ENCODE measurements at regions not wholly inside any gene's neighbourhood (a gene's known extent, or its start where the extent isn't known, plus 50 kb on each side); places are given as distances from the start of the nearest gene placed in this dataset.

DNA sequence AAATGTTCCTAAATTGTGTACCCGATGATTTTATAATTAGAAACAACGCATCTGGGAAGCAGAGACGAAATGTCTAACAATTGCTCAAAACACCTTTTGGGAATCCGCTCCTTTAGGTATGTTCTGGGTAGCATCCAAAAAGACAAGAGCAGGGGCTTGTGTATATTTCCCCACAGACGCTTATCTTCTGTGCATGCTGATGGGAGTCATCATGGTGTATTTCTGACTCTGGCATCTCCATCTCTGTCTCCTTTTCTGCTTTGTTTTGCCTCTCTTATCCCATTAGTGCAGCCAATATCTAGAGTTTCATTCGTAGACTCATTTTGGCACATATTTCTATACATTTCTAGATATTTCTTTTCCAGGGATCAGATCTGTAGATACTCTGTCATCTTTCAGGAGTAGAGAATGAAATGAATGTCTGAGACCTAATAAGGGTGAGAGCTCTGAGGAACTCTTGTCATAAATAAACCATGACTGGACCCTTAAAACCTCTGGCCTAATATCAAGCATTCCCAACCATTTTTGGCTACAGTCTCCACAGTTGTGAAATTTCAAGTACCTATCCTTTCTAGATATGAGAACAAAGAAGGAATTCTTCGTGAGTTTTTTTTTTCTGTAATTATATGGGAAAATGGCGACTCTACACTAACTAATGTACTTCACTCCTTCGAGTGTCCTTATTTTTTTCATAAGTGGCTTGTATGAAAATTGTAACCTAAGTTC, 508.2 kb downstream of the ACTL7B start:
- H3K27ac Mint-ChIP-seq: no peak overlapping the region
- H3K4me3 Mint-ChIP-seq: no peak overlapping the region
- peaks cover 4% of the 10 kb centered on the region for H3K9me3 Mint-ChIP-seq

DNA sequence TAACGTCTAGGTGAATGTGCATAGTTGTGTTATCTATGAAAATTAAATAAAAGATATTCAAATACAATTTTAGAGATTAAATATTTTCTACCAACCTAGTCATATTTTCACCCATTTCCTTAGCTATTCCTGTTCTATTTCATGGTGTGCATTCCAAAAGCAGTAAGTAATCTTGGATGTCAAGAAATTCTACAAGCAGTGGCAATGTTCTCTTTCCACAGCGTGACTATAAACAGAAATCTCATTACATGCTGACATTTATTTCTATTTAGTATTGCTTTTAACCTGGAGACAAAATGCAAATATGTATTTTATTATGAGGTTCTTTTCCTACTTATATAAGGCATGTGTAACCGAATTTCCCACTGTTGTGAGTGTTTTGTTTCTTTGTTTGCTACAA, 510.0 kb downstream of the ACTL7B start:
- H3K4me1 Mint-ChIP-seq: no peaks in the 10 kb centered on the region
- no peaks in the 10 kb centered on the region for H3K27me3 Mint-ChIP-seq
- no peaks in the 10 kb centered on the region for H3K9me3 Mint-ChIP-seq
- H3K4me3 Mint-ChIP-seq: no peak overlapping the region
- H3K36me3 Mint-ChIP-seq: no peaks in the 10 kb centered on the region
- H3K27ac Mint-ChIP-seq: no peak overlapping the region

More for the DNA sequence above, 508.2 kb downstream of the ACTL7B start:
- H3K27me3 Mint-ChIP-seq: no peaks in the 10 kb centered on the region
- H3K36me3 Mint-ChIP-seq: no peaks in the 10 kb centered on the region
- no peaks in the 10 kb centered on the region for H3K4me1 Mint-ChIP-seq

DNA sequence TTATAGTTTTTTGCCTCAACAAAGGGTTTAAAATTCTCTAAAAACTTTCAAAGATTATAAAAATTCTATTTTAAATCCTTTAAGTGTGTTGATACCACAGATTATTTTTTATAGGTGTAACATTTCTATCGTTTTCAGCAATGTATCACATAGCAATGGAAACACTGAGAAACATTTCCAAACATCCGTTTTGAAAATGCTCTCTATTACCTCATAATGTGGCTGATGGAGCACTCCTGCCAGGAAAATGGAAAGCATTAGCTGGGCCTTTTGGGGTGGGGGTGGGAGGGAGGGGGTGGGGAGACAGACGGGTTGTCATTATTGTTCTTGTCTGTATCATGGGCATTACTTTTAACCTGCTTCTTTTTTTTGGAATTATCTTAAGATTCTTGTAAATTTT, 516.5 kb downstream of the ACTL7B start:
- Mint-ChIP-seq H3K27me3 (no peaks in the 10 kb centered on the region), H3K9me3 (no peaks in the 10 kb centered on the region), H3K27ac (no peak overlapping the region), H3K4me1 (no peaks in the 10 kb centered on the region), H3K36me3 (no peaks in the 10 kb centered on the region), H3K4me3 (no peak overlapping the region)

DNA sequence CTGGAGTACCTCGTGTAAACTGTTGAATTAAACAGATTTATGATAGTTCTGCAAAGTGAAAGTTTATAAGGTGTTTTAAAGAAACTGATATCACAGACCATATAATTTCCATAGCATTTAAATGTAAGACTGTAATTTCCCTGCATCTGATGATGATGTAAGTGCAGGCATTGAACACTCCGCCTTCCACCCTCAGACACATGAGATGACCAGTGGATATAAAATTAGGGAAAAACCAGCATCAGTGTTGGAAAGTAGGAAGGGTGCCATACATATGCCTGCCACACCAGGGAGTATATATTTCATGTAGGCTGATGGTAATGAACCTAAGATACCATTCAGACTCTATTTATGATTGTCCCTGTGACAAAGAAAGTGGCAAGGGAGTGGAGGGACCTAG, 519.2 kb downstream of the ACTL7B start:
- Mint-ChIP-seq H3K4me3 (no peak overlapping the region), H3K27me3 (no peaks in the 10 kb centered on the region), H3K4me1 (no peaks in the 10 kb centered on the region), H3K27ac (no peak overlapping the region), H3K36me3 (no peaks in the 10 kb centered on the region), H3K9me3 (peaks cover 3% of the 10 kb centered on the region)

DNA sequence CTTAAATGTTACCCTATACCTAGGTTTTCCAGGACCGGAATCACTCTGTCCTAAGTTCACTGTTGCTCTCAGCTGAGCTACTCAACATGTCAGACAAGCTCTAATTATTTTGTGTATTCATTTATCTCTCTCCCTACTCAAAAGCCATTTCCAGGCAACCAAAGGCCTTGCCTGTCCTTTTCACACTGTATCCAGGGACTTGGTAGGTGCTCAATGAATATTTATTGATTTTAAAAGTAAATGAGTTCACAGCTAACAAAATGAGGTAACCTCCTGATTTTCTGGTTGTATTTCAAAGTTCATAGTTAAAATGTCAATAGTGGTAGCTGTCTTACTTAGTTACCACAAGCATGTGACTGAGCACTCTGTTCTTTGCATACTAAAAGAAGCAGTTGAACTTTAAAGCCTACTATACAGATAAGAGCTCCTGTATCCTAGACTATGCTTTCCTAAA, 522.2 kb downstream of the ACTL7B start:
- H3K27me3 Mint-ChIP-seq: no peaks in the 10 kb centered on the region
- H3K4me3 Mint-ChIP-seq: no peak overlapping the region
- no peak overlapping the region for H3K27ac Mint-ChIP-seq
- H3K9me3 Mint-ChIP-seq: peaks cover 15% of the 10 kb centered on the region
- no peaks in the 10 kb centered on the region for H3K4me1 Mint-ChIP-seq
- no peaks in the 10 kb centered on the region for H3K36me3 Mint-ChIP-seq

DNA sequence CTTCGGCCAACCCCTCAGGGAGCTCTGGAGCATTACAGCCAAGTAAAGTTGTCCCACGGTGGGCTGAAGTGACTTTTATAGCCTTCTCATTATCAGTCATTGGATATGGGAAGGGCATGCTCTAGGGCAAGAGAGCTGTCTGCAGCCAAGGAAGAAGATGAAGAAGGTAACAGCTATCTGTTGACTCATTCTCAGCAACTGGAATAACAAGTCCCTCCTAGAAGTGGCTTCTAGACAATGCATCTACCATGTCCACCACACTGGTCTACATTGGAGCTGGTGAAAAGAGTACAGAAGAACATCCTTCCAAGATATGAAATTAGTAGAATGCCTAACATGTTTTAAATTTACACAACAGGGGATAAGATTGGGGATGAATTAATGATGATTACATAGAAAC, 524.2 kb downstream of the ACTL7B start:
- Mint-ChIP-seq H3K4me1 (no peaks in the 10 kb centered on the region), H3K27me3 (no peaks in the 10 kb centered on the region), H3K9me3 (peaks cover 25% of the 10 kb centered on the region), H3K4me3 (no peak overlapping the region), H3K36me3 (no peaks in the 10 kb centered on the region), H3K27ac (no peak overlapping the region)

DNA sequence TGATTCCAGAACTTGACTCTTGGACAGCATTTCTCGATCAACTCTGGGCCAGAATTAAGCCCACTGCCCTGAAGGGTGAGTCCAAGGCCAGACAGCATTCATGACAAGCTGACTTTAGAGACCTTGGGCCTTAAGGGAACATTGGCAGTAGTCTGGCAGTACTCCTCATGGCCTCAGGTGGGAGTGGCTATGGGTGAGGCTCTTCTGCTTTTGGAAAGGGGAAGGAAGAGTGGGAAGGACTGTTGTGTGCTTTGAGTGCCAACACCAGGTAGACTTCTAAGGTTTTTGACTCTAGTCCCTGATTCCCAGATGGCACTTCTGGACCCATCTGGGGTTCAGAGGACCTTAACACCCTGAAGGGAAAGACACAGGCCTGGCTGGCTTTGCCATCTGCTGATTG, 530.4 kb downstream of the ACTL7B start:
- Mint-ChIP-seq H3K27me3 (no peaks in the 10 kb centered on the region), H3K36me3 (no peaks in the 10 kb centered on the region), H3K4me3 (no peak overlapping the region), H3K4me1 (no peaks in the 10 kb centered on the region), H3K27ac (no peak overlapping the region), H3K9me3 (peaks cover 20% of the 10 kb centered on the region)

DNA sequence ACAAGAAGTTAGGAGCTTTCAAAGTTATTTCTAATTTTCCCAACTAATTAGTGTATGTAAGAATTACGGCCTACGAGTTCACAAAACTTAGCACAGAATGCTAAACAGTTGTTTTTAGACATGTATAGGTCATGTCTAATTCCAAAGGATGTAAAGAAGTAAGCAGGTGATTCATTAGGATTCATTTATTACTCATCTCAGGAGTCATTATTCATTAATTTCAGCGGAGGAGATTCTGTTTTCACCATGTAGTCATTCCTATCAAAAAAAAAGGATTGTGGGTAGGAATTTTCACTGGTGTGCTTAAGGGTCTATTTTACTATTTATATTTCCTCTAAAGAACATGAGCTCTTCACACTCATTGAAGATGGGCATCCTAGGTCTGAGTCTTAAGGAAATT, 532.2 kb downstream of the ACTL7B start:
- no peaks in the 10 kb centered on the region for H3K36me3 Mint-ChIP-seq
- no peak overlapping the region for H3K27ac Mint-ChIP-seq
- no peaks in the 10 kb centered on the region for H3K4me1 Mint-ChIP-seq
- H3K27me3 Mint-ChIP-seq: no peaks in the 10 kb centered on the region
- no peak overlapping the region for H3K4me3 Mint-ChIP-seq
- H3K9me3 Mint-ChIP-seq: peaks cover 15% of the 10 kb centered on the region

DNA sequence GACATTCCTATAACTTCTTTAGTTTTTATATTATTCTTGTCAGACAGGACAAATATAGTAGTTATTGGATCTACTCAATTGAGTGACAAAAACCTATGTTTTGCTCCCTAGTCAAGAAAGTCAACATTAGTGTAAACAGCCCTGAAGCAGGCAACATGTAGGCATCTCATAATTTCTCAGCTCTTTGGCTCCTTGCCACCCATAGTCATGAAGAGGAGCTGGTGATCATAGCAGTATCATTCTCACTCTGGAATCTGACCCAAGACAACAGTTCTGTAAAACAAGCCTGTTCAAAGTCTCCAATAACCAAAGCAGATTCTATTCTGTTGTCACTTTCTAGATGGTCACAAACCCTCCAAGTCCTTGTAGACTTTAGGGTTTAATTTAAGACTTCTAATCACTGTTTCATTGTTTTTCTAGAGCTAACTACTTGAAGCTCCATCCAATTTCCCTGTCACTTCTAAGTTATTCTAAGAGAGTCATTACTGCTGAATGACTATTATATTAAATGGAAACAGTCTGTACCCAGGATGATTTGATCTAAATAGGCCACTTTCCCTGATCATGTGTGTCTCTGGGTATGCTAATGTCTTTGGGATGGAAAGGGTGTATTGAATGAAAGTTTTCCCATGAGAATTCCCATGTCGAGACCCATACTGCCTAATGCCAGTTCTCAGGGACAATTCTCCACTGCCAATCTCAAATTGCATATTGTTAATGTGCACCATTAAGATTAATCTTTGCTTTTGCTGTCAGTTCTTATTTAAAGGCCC, 533.3 kb downstream of the ACTL7B start:
- Mint-ChIP-seq H3K27me3 (no peaks in the 10 kb centered on the region), H3K9me3 (peaks cover 11% of the 10 kb centered on the region), H3K4me1 (no peaks in the 10 kb centered on the region), H3K36me3 (no peaks in the 10 kb centered on the region), H3K27ac (no peak overlapping the region), H3K4me3 (no peak overlapping the region)

DNA sequence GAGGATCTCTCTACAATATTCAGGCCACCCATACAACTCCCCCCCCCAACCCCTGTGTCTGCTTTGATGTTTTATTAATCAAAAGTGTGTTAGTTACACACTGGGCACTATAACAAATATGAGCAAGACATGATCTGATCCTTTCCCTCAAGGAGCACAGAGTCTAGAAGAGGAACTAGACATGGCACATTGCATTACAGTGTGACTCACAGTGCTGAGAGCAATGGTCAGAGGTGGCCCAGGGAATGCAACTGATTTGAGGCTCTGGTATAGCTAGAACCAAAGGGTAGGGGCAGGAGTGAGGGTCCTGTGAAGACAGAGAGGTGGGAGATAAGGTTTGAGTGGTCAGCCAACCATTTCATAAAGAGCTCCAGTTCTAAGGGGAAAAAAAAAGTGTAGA, 539.2 kb downstream of the ACTL7B start:
- H3K36me3 Mint-ChIP-seq: no peaks in the 10 kb centered on the region
- H3K4me3 Mint-ChIP-seq: no peak overlapping the region
- H3K27ac Mint-ChIP-seq: no peak overlapping the region
- no peaks in the 10 kb centered on the region for H3K9me3 Mint-ChIP-seq
- H3K27me3 Mint-ChIP-seq: no peaks in the 10 kb centered on the region
- H3K4me1 Mint-ChIP-seq: no peaks in the 10 kb centered on the region

DNA sequence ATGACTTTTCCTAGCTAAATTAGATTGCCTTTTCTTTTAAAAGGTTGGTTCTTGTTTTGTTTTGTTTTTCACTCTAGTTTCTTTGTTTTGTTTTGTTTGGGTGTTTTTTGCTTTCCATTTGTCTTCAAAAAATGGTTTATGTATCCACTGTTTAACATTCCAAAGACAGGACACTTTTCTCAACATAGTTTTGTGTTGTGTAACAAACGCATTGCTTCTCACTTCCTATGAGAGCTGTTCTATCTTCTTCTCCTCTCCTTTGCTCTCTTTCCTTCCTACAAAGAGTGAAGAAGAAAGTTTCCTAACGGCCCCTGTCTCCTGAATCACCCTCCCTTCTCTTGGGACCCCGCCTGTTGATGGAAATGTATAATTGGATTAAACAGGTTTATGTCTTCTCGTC, 539.7 kb downstream of the ACTL7B start:
- Mint-ChIP-seq H3K27me3 (no peaks in the 10 kb centered on the region), H3K27ac (no peak overlapping the region), H3K4me1 (no peaks in the 10 kb centered on the region), H3K9me3 (no peaks in the 10 kb centered on the region), H3K36me3 (no peaks in the 10 kb centered on the region), H3K4me3 (no peak overlapping the region)

DNA sequence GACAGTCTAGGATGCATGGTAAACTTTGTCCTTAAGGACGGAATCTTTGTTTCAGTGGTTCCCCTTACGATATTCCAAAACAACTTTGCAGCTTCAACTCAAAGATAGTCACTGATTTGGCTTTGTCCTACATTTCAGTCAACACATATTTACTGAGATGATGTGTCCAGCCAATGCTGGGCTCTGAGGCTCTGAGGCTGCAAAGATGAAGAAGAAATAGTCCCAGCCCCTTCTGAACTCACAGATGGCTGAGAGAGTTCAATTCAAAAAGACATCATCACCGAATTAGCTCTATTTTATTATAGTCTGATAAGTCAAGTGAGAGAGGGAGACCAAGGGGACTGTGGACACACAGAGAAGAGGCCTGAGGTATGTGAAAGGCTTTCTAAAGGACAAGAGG, 544.0 kb downstream of the ACTL7B start:
- H3K27ac Mint-ChIP-seq: no peak overlapping the region
- no peaks in the 10 kb centered on the region for H3K27me3 Mint-ChIP-seq
- no peaks in the 10 kb centered on the region for H3K9me3 Mint-ChIP-seq
- H3K36me3 Mint-ChIP-seq: no peaks in the 10 kb centered on the region
- H3K4me1 Mint-ChIP-seq: no peaks in the 10 kb centered on the region
- no peak overlapping the region for H3K4me3 Mint-ChIP-seq

DNA sequence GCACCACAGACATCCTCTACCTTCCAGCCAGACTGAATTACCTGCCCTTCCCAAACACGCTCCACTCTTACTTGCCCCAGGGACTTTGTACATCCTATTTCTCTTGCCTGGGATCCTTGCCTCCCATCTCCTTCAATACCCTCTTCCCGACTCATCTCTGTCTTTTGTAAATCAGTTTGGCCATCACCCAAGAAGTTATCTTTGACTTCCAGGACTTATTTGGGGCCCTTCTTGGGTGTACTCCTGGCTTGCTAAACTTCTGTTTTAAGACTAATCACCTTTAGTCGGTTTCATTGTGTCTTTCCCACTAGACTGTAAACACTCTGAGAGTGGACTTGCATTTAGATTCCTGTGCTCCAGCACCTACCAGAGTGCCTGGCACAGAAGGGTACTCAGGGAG, 545.6 kb downstream of the ACTL7B start:
- H3K27me3 Mint-ChIP-seq: no peaks in the 10 kb centered on the region
- H3K36me3 Mint-ChIP-seq: no peaks in the 10 kb centered on the region
- H3K27ac Mint-ChIP-seq: no peak overlapping the region
- H3K9me3 Mint-ChIP-seq: no peaks in the 10 kb centered on the region
- no peak overlapping the region for H3K4me3 Mint-ChIP-seq
- H3K4me1 Mint-ChIP-seq: no peaks in the 10 kb centered on the region

DNA sequence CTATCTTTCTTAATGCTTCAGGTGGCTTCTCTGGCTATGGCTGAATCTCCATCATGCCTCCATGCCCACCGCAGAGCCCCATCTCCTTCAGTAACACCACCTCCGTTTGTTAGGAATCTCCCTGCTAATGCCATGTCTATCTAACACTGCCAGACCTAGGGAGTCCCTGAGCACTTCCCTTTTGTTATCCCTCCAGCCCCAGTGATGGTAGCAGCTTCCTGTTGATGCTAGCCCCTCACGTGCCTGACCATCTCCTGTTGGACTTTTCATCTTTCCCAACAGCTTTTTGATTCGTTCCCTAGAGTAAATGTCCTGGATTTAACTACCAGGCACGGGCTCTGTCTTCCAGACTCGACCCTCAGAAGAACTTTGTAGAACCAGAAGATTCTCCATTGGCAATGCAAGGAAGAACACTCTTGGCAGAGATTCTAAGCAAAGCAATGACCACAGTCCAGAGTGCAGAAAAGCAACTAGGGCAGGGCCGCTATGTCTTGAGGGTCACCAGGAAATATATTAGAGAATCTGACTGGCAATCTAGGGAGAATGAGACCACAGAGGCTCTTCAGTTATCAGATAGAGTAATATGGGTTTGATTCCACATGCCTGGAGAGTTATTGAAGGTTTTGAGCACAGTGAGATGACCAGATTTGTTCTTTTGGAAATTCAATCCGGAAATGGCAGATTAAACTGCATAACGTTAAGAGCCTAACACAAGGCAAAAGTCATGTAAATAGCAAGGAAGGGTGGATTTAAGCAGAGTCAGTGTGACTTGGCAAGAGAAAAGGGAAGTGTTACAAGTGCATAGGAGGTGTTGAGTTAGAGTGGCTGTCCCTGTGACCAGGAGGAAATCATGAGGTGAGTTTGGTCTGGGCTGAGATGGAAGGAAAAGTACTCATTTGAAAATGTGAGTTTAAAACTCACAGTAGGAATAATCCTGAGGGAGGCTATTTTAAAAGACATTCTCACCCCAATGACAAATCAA, 555.2 kb downstream of the ACTL7B start:
- Mint-ChIP-seq H3K9me3 (peaks cover 4% of the 10 kb centered on the region), H3K36me3 (no peaks in the 10 kb centered on the region), H3K27me3 (no peaks in the 10 kb centered on the region), H3K27ac (no peak overlapping the region), H3K4me3 (no peak overlapping the region), H3K4me1 (no peaks in the 10 kb centered on the region)

DNA sequence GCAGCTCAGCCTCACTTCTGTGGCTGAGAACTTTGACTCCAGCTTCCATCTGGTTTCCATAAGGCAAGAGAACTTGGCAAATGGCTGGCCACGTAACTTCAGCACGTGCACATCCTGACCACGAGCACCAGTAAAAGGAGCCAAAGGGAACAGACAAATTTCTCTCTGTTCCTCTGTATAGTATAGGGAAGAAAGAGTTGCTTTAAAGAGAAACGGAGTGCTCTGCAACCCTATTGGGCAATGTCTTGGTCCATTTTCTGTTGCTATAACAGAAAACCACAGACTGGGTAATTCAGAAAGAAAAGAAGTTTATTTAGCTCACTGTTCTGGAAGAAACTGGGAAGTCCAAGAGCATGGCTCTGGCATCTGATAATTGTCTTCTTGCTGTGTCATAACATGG, 558.7 kb downstream of the ACTL7B start:
- Mint-ChIP-seq H3K27ac (no peak overlapping the region), H3K4me3 (no peak overlapping the region), H3K36me3 (no peaks in the 10 kb centered on the region), H3K4me1 (no peaks in the 10 kb centered on the region), H3K9me3 (peaks cover 4% of the 10 kb centered on the region), H3K27me3 (no peaks in the 10 kb centered on the region)

DNA sequence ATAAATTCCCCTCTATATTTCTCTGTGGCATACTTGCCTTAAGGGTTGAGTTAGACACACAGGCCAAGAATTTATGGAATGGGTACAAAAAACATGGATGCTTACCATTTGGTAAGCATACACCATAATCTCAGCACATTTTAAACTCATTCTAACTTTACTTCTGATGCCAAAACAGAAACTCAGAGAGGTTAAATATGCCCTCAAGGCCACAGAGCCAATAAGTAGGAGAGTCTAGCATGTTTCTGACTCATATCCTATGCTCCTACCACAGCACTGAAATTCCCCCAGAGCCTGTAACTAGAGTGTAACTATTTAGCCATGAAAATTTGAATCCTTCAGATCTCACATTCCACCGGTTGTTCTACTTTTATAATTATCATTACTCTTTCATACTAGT, 559.7 kb downstream of the ACTL7B start:
- no peak overlapping the region for H3K4me3 Mint-ChIP-seq
- peaks cover 4% of the 10 kb centered on the region for H3K9me3 Mint-ChIP-seq
- H3K4me1 Mint-ChIP-seq: no peaks in the 10 kb centered on the region
- no peak overlapping the region for H3K27ac Mint-ChIP-seq
- H3K36me3 Mint-ChIP-seq: no peaks in the 10 kb centered on the region
- no peaks in the 10 kb centered on the region for H3K27me3 Mint-ChIP-seq
